ENCODE measurements at regions not wholly inside any gene's neighbourhood (a gene's known extent, or its start where the extent isn't known, plus 50 kb on each side); places are given as distances from the start of the nearest gene placed in this dataset.

DNA sequence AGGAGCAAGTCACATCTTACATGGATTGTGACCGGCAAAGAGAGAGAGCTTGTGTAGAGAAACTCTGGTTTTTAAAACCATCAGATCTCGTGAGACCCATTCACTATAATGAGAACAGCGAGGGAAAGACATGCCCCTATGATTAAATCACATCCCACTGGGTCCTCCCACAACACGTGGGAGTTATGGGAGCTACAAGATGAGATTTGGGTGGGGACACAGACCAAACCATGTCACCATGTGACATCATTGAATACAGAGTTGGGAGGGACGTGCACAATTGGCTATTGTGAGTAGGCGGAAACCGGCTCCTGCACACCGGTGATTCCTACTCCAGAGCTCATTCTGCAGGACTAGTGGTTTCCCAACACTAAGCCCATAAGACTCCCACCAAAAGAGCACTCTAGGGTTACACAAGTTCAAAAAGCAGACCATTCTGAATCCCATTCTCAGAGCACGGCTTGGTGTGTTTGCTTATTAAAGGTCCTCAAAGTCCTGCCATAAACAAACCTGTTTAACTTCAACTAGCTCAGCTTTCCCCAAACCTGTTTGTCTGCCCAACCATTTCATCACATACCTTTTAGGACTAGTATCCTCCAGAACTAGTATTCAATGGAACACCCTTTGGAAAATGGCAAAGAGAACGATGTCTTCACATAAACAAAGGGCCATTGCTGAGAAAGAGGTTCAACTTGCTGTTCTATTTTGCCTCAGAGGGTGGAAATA, 167.6 kb downstream of the TLE3 start:
- TF ChIP-seq, protein P1, sequence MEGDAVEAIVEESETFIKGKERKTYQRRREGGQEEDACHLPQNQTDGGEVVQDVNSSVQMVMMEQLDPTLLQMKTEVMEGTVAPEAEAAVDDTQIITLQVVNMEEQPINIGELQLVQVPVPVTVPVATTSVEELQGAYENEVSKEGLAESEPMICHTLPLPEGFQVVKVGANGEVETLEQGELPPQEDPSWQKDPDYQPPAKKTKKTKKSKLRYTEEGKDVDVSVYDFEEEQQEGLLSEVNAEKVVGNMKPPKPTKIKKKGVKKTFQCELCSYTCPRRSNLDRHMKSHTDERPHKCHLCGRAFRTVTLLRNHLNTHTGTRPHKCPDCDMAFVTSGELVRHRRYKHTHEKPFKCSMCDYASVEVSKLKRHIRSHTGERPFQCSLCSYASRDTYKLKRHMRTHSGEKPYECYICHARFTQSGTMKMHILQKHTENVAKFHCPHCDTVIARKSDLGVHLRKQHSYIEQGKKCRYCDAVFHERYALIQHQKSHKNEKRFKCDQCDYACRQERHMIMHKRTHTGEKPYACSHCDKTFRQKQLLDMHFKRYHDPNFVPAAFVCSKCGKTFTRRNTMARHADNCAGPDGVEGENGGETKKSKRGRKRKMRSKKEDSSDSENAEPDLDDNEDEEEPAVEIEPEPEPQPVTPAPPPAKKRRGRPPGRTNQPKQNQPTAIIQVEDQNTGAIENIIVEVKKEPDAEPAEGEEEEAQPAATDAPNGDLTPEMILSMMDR (IDR thresholded peaks at IDR 0.05; ENCODE audit: insufficient read depth, low read length, missing control alignments), result no peak
- DNase-seq (ENCODE audit: low read depth, low spot score), result no peak
- ChIA-PET CTCF (no interaction called here), POLR2A (no interaction called here)
- no peak overlapping the region for H3K4me3 ChIP-seq (ENCODE audit: low read depth, low read length)

DNA sequence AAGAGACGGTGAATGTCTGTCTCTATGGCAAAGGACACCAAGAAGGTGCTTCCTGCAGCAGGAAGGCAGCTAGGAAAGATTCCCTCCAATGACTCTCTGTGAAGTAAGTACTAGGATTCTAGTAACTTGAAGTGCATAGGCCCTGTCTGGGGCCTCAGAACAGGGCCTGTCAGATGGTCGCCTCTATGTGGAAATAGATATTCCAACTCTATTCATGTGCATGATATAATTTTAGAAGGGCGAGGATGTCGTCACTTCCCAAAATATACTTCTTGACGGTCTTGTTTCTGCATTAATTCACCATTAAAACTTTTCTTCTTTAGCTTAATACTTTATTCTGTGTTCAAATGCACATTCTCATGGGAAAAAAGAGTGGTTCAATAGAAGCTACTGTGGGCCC, 167.0 kb downstream of the TLE3 start:
- TF ChIP-seq, protein P1 (IDR thresholded peaks at IDR 0.05; ENCODE audit: insufficient read depth, low read length, missing control alignments), result no peak
- POLR2A ChIA-PET, result no interaction called here
- DNase-seq (ENCODE audit: low read depth, low spot score), result no peak
- H3K4me3 ChIP-seq (ENCODE audit: low read depth, low read length), result no peak overlapping the region
- CTCF ChIA-PET, result no interaction called here

DNA sequence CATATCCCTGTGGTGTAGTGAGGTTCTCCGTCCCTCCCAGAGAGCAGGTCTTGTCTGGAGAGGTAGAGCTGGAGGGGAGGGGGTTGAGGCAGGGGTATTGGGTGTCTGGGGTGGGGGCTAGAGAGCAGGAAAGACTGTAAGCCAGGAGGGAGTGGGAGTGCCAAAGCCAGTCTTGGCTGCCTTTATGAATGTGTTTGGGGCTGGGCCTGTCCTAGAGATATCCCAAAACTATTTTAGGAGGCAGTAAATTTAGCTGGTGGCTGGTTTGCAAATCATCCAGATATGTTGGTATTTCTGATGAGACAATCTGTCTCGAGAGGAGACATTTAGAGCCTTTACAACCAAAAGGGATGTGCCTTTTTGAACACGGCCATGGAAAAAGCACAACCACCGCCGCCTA, 166.6 kb downstream of the TLE3 start:
- no peak for DNase-seq (ENCODE audit: low read depth, low spot score)
- ChIA-PET CTCF (no interaction called here), POLR2A (no interaction called here)
- TF ChIP-seq, protein P1 (IDR thresholded peaks at IDR 0.05; ENCODE audit: insufficient read depth, low read length, missing control alignments), result no peak
- no peak overlapping the region for H3K4me3 ChIP-seq (ENCODE audit: low read depth, low read length)

DNA sequence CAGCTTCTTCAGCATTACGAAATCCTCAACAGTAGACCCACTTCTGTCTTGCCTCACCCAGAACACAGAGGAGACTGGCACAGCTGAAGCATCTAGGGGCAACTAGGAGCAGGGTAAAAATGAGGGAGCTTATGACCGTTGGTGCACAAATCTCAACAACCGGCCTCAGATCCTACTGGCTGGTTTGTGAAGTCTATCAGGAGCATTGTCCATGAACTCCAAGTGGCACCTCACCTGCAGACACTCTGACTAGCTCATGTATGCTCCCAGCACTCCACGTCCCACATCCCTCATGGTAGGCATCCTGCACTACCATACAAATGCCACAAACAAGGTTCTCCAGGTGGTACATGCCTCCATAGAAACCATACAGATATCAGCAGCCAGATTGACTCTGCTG, 163.1 kb downstream of the TLE3 start:
- no peak overlapping the region for H3K4me3 ChIP-seq (ENCODE audit: low read depth, low read length)
- CTCF ChIA-PET, result no interaction called here
- TF ChIP-seq, protein P1 (IDR thresholded peaks at IDR 0.05; ENCODE audit: insufficient read depth, low read length, missing control alignments), result no peak
- DNase-seq (ENCODE audit: low read depth, low spot score), result no peak
- POLR2A ChIA-PET, result no interaction called here

DNA sequence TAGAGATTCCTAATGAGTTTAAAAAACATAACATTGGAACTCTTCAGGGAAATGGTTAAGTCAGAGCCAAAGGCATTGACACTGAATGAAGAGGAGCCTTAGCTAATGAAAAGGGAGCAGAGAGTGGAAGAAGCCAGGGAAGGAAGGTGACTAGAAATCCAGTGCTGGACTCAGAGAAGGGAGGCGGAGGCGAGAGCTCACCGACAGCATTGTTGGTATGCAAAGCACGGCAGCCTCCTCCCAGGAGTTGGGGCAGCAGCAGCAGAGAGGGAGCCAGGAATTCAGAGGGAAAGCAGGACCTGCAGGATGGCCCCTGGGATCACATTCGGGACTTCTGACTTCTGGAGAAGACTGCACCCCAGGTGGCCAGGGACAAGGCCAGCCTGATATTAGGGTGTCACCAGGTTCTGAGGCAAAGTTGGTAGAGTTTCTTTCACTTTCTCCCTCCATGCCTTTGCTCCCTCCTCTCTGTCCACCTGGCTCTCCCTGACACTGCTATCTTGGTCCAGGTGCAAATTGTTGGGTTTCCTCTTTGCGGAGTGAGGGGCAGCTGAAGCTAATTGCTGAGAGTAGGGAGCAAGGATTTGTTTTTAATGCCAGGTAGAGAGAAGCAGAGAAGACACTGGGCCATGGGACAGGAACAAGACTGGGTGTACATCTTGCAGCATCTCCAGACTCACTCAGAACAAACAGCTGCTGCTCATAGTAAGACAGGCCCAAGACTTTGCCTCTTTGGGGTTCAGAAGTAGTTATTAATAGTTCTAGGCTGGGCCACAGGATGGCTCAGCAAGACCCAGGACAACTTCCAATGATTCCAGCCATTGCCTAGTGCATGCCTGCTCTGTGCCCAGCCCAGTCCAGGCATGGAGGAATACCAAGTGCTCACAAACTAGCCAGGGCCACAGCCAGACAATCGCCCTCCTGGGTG, 157.9 kb downstream of the TLE3 start:
- ChIA-PET POLR2A (no interaction called here), CTCF (interaction anchor here (1.1 kb wide), 1 partner anchor 8 kb away, joined by 3 read pairs; no protein-coding TSS in a partner anchor)
- DNase-seq (ENCODE audit: low read depth, low spot score), result no peak
- TF ChIP-seq, protein P1 (IDR thresholded peaks at IDR 0.05; ENCODE audit: insufficient read depth, low read length, missing control alignments), result no peak
- H3K4me3 ChIP-seq (ENCODE audit: low read depth, low read length), result no peak overlapping the region
